Epidermal melanocyte (primary cell): ENCODE measurements at regions not wholly inside any gene's neighbourhood (a gene's known extent, or its start where the extent isn't known, plus 50 kb on each side); places are given as distances from the start of the nearest gene placed in this dataset.
"Not testable (repeated sequence)": the region's sequence is repeated elsewhere in the genome, so short reads cannot be mapped to it uniquely, and the experiment has no call there.

ENCODE experiments used
- DNase-seq: peaks from one replicate; pipeline ENCODE4 v3.0.0; 2011; ENCODE audit warnings: low spot score; ENCODE audit not compliant: insufficient read length

DNA sequence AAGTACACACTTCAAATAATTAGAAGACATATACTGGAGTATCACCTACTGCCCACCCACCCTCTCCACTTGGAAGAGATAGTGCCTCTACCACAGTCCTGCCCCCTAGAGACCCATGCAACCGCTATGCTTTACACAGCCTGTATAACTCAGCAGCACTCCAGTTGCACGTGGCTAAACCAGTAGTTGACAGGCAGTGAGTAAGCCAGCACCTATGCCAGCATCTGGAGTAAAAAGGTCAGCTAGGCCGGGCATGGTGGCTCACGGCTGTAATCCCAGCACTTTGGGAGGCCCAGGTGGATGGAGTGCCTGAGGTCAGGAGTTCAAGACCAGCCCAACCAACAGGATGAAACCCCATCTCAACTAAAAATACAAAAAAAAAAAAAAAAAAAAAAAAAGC lies 356.4 kb downstream of the NR2F1-AS1 start:
- DNase-seq: no peak

DNA sequence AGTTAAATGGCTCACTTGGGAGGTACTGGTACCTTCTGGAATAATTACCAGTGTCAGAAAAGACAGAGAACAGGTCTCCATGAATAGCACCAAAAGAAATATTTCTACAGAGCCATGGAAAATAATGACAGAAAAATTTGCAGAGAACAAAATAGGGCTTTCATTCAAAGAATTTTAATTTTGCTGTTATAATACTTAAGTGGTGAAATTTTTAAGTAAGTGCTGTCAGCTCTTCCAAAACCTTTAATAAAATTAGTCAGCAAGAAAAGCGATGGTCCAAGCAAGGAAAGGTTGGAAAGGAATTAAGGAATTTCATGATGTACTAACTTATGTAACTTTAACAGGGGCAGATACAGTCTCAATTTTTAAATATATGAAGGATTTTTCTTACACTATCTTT lies 359.2 kb downstream of the NR2F1-AS1 start:
- no peak for DNase-seq

DNA sequence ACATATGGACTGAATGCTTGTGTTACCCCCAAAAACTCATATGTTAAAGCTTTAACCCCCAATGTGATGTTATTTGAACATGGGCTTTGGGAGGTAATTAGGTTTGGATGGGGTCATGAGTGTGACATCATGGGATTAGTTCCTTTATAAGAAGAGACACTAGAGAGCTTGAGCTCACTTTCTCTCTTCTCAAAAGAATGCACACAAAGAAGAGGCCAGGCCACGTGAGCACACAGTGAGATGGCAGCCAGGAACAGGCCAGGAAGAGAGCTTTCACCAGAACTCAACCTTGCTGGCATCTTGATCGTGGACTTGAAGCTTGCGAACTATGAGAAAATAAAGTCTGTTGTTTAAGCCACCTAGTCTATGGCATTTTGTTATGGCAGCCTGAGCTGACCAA lies 360.6 kb downstream of the NR2F1-AS1 start:
- no peak for DNase-seq

DNA sequence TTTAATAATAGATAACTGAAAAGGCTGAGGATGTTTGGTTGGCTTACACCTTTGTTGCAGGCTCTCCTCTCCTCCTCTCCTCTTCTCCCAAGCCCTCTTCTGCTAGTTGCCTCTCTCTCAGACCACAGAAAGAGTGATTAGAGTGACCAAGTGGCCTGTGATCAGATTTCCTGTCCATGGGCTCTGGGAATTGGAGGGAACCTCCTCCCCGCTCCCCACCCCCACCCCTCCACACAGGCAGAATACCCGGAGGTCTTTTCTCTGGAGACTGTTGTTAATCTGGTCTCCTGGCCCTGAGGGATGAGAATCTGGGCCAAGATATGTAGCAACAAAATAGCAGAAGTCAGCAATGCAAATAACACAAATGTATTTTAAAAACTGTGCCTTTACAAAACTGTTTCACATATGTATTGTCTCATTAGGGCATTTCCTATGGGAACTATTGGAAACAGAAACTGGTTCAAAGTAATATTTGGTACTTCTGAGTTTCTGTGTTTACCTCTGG lies 361.3 kb downstream of the NR2F1-AS1 start:
- no peak for DNase-seq

DNA sequence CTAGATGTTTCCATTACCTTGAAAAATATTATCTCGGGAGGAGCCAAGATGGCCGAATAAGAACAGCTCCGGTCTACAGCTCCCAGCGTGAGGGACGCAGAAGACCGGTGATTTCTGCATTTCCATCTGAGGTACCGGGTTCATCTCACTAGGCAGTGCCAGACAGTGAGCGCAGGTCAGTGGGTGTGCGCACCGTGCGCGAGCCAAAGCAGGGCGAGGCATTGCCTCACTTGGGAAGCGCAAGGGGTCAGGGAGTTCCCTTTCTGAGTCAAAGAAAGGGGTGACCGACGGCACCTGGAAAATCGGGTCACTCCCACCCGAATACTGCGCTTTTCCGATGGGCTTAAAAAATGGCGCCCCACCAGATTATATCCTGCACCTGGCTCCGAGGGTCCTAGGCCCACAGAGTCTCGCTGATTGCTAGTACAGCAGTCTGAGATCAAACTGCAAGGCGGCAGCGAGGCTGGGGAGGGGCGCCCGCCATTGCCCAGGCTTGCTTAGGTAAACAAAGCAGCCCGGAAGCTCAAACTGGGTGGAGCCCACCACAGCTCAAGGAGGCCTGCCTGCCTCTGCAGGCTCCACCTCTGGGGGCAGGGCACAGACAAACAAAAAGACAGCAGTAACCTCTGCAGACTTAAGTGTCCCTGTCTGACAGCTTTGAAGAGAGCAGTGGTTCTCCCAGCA lies 367.8 kb downstream of the NR2F1-AS1 start:
- not testable (repeated sequence) for DNase-seq

DNA sequence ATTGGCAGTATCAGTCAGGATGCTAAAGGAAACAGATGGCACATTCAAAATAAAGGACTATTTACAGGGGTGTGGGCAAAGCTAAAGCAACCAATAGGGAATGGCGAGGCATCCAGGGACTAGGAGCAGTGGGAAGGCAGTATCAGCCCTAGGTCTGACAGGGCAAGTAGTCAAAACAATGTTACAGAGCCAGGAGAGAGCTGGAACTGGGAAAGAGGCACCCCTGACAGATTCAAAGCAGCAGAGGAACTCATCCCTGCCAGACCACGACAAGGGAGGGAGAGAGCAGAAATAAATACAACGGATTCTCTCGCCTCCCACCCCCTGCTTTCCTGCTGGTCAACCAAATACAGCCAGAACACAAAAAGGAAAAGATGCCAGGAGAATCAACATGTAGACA lies 371.5 kb downstream of the NR2F1-AS1 start:
- no peak for DNase-seq

DNA sequence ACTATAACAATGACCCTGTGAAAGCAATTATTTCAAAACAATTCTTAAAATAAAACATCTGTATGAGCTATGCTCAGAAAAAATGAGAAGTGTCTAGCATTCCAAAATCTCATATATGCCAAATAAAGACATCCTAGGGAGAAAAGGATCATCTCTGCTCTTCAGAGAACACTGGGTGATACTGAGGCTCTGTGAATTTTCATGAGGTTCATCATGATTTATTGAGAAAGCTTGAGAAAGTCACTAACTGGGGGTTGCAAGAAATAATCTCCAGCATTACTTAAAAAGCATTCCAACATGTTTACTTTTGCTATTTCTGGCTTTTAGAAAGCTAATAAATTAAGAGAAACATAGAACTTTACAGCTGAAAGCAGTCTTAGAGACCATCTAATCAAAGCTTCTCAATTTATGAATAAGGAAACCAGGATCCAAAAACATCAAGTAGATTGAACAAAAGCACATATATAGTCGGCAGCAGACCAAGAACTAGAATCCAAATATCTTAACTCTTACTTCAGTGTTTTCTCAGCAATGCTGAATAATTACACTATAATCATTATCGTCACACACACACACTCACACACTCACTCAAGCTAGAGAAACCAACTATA lies 372.8 kb downstream of the NR2F1-AS1 start:
- no peak for DNase-seq

DNA sequence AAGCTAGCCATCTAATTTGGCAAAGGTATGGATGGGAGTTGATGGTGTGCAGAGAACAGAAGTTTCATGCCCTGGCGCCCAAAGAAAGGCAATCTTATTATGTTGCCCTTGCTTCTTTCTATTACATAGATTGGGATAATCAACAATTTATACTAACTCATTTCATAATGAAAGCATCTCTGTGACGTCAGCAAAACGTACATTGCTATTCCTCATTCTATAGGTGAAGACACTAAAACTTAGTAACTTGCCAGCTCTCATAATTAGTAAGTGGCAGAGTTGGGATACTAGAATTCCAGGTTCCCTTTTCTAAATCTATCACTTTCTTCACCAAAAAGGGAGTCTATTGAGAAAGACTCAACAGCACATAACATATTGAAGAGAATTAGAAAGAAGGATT lies 374.8 kb downstream of the NR2F1-AS1 start:
- DNase-seq: no peak

DNA sequence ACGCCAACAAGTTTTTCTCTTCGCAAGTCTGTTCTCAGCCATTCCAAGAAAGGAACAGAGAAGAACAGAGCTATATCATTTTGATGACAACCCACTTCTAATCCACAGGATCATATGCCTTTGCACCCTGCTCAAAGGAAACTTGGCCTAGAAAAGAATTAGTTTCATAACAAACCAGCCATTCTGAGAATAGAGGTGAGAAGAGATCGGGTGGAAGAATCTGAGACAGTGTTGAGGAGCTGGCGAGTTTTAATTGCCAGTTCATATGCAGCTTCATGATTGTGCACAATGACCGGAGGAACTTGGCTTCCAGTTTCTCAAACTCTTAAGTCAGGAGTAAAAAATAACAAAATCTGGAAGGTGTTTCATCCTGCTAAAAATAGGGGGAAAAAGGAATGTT lies 380.0 kb downstream of the NR2F1-AS1 start:
- no peak for DNase-seq

DNA sequence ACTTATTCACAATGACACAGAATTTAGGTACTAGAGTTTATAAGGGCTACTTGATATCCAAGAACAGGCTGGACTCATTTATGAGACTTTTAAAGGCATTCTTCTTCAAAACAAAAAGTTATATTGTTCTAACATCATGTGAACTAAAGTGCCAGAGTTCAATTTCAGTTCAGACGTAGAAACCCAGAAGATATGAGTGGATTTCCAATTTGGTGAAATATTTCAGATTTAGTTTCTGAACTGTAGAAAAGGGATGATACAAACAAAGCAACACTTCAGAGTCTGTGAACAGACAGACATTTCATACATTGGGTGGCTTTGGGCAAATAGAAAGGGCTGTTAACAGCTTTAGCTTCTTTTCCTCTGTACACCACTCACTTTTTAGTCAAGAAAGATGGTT lies 384.0 kb downstream of the NR2F1-AS1 start:
- DNase-seq: no peak

DNA sequence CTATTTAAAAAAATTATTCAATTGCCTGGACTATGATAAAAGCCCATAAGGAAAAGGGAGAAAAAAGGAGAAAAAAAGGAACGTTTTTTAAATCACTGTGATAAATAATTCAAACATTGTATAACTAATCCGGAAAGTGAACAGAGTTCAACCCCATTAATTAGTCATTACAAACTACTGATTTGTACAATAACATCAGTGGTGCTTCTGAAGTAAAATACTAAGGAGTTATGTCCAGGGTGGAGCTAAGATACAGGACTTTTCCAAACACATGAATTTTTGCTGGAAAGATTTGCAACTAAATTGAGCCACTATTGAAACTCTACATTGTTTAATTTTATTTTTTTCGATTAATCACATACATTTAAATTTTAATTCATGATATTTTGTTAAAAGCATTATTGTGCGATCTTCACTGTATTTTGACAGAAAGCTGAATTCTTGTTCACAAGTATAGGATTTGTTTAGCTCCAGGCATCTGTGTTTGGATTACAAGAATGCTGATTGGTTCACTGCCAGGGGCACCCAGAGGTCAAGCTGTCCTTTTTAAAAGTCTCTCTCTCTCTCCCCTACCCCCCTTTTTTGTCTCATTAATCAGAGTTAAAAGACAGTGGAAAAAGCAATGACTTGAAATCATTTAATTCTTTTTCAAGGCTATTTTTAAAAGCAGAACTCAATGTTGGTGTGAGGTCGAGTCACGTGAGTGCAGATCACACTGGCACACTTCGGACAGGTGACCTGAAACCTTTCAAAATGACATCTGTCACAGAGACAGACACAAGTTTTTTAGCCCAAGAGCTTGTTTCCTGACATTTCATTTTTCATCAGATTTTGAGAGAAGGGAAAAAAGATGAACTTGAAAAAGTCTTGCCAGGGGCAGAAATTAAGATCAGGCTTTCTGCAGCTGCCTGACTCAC lies 387.3 kb downstream of the NR2F1-AS1 start:
- DNase-seq: no peak

DNA sequence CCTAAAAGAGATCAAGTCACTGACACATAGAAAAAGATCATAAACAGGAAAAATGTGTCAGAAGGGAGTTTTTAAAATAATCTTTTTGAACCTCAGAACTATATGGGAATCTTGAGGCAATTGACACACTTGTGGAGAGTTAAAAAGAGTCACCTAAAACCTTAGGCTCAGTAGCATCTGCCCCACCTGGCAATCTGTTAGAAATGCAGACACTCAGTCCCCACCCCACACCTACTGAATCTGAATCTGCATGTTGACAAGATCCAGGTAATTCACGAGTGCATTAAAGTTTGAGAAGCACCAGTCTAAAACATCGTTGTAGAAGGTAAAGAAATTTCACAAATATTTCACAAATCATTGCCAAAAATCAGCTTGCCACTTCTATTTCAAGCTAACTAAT lies 388.3 kb downstream of the NR2F1-AS1 start:
- DNase-seq: no peak

DNA sequence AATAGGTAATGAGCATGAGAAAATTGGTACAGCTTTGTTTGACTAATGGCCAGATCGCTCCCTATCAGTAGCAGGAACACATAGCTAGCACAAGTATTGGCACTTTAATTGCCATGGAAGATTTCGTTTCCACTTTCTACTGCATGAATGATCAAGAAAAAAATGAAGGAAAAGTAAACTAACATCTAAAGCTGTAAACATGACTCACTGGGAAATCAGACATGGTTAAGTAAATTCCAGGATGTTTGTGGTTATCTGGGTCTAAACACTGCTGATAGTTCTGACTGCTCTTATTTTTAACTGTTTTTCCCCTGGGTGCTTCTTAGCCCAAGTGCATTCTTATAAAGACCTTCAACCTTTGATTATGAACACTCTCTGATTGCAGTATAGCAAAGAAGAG lies 388.9 kb downstream of the NR2F1-AS1 start:
- no peak for DNase-seq

DNA sequence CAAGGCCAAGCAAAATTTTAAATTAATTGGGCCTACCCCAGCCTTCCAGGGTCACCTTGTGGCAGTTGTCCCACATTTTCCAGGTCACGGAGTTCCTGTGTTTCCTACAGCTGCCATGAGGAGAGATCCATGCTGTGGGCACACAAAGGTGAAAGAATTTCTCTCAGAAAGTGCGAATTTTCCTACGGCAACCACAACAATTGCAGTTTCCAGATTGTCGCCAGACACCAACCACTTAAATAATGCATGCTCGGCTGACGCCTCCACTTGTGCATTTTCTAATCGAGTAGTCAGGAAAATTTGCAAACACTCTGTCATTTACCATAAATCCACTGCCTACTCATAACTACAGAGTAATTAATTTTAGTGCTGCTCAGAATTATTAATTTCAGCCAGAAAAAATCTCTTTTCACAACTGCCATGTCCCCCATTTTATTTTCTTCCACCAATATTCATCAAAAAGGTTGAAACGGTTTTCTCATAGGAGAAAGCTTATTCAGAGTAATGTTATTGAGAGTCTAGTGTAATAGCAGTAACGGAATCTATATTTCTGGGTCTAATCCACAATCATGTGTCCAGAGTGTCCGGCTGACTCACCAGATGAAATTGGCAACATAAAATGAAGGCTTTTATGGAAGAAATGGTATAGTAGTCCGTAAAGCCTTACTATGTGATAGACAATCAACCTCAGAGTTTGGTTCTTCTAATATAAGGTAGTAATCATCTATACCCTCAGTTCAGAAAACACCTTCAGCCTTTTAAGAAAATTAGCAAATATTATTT lies 389.8 kb downstream of the NR2F1-AS1 start:
- DNase-seq: no peak

DNA sequence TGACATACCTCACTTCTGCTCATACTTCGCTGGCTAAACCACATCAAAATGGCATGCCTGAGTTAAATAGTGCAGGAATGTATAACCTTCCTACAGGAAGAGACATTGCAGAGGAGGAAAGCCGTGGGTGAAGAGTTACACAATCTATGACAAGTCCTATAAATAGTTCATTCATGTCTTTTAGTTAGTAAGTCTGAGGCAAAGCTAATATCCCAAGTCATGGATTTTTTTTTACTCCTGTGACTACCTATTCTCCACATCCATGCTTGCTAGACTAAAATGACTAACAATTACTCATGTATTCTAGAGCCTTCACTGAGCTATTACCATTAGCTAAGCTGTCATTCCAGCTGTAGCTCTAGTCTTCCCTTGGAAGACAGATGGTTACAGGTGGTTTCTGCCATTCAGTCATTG lies 391.3 kb downstream of the NR2F1-AS1 start:
- no peak for DNase-seq

DNA sequence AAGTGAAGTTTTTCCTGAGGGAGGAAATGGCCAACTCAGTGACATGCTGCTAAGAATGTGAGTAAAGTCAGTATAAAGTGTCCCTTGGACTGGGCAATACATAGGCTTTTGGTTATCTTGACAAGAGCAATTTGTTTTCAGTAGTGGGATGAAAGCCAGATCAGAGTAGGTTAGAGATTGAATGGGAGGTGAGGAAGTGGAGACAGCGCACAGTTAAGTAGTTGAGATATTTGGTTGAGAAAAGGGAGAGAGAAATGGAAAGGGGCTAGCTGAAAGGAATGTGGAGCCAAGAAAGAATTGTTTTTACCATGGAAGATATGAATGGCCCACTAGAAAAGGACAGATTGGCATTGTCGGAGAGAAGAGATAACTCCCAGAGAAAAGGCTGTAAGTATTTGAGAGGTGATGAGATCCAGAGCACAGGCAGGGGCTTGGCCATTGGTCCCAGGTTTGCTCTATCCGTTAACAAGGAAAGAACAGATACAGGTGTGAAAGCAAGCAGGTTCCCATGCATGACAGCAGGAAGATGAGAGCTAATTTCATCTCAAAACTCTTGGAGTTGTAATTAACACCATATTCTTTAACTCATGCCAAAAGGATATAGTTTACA lies 392.0 kb downstream of the NR2F1-AS1 start:
- DNase-seq: no peak

DNA sequence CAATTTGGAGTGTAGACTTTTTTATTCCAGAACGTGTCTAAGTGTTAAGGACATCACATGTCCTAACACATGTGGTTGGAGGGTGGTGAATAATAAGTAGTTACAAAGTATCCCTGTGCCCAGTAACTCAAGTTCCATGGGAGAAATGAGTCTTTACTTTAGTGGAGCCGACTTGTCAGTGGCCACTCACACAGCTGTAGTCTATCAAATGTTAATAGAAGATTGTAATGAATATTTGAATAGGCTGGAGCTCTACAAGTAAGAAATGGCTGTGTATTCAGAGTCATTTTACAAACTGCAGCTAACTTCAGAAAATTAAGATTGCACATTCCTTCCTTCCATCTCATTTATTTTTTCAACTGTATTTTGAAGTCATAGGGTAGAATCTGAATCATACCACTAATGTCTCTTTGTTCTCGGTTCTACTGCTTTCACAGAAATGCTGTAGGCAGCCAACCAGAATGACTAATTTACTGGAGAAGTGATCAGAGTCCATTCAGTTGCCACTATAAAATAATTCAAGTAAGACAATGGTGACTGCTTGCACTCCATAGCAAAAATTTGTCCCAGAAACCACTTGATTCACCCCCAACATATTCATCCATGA lies 394.8 kb downstream of the NR2F1-AS1 start:
- no peak for DNase-seq

DNA sequence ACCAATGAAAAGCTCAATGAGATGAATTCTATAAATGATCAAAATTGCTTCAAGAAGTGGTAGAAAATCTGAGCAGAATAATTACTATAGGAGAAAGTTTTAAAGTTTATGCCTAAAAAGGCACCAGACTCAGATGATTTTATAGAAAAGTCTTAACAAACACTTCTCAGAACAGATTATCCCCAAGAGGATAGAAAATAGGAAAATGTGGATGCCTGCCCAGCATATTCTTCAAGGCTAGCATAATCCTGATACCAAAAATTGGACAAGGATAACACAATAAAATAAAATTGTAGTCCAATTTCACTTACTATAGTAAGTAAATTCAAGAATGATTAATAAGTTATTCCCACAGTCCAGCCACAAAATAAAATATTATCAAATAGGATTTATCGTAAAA lies 397.0 kb downstream of the NR2F1-AS1 start:
- no peak for DNase-seq

DNA sequence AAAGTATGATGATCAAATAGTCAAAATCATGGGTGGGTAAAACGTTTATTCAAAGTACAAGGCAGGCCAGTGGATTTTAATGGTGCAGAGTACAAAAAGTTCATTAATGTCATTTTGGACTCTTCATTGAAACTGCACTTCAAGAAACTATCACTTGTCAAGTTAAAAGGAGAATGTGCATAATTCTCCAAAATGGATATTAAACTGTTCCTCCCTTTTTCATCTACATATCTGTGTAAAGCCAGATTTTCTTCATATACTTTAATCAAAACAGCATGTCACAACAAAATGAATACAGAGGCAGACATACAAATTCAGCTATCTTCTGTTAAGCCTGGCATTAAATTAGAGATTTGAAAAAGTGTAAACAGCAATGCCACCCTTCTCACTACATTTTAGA lies 401.6 kb downstream of the NR2F1-AS1 start:
- DNase-seq: no peak

DNA sequence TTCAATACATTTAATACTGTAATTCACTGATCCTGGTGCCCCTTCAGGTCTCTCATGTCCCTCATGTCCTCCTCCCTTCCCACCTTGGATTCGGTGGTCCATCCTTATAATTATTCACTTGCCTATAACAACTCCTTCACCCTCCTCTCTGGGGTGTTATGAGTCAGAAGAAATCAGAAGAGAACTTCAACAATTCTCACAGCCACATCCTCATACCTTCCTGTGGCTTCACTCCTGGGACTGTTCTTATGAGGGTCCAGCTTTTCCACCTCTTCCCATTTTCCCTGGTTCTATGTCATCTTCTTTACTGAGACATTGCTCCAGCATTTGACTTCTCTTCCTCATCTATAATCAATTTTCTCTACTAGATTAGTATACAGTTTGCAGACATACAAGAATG lies 406.1 kb downstream of the NR2F1-AS1 start:
- DNase-seq: no peak

DNA sequence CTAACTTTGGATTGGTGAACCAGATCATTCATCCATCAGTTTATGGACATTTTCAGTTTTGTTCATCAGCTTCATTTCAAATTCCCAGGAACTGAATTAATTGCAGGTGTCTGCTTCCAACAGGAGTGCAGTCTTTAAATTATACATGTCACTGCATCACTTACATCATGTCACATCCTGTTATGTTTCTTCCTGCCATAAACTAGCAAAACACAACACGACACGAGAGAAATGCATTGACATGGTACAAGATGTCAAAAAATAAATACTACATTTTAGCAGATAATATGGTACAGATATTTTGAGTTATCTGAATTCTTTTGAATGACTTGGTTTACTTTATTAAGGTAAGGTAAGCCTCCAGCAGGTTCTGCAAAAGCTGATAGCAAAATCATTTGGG lies 415.5 kb downstream of the NR2F1-AS1 start:
- no peak for DNase-seq
